GM15510 (cell line): ENCODE measurements at regions not wholly inside any gene's neighbourhood (a gene's known extent, or its start where the extent isn't known, plus 50 kb on each side); places are given as distances from the start of the nearest gene placed in this dataset.

Source experiments
- POLR2A ChIP-seq: IDR thresholded peaks from 3 replicates; pipeline ENCODE4 v1.6.1; 2011; ENCODE audit warnings: borderline replicate concordance; ENCODE audit not compliant: insufficient read length; ENCODE audit errors: extremely low read depth

DNA sequence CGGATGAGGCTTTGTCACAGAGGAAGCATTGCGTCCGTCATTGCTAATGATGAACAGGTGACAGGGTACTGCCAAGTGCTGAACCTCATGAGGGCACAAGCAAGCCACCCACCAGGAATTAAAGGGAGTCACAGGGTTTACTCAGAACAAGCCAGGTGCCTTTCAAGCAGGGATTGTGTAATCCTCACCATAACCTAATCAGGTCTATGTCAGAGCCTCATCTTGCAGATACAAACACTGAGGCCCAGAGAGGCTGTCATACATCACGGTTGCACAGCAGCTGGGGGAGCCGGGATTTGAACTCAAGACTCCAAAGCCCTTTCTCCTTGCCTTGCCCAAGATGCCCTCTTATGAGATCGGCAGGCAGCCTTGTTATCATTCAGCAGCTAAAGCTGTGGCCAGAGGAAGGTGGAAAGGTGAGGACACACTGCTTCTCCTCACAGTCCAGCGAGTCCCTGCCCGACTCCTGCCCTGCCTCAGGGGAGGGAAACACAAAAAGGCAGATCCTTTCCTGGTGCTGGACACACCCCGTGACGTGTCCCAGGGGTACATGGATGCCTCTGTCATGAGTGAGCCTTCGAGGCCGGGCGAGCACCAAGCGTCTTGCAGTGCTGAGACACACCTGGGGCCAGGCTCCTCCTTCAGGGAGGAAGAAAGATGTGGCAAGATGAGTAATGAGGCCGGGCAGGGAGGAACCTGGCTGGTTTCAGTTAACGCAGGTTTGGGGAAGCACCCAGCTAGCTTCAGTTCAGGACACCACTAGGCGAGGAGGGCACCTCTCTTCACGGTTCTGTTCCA is 214.9 kb downstream of the LY86 start:
- no peak for TF ChIP-seq POLR2A

DNA sequence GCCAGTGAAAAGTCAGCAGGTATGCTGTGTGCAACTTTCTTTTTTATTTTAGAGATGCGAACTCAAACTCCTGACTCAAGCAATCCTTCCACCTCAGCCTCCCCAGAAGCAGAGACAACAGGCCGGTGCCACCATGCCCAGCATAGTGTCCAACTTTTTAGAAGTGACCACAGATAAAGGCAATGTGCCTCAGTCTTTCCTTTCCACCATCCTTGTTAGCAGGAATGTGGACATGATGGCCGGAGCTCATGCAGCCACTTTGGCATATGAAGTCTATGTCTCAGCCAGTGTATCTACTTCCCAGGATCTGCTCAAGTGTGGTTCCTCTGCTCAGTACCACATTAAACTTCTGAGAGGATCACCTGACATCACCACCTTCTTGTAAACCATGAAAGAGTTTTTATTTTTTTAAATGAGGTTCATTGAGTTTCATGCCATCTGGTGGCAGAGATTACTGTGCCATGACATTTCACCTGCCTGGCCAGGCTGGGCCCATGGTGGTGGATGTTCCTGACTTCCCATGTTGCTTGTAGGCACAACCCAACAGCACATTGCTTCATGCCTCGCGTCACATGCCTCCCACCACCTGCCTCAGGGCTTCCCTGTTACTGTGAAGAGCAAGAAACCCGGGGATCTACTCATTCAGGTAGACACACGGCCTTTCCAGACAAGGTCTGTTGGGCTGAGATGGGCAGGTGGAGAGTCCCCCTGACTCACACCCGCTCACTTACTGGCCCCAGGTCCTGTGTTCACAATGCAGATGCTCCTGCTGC is 216.5 kb downstream of the LY86 start:
- no peak for TF ChIP-seq POLR2A

DNA sequence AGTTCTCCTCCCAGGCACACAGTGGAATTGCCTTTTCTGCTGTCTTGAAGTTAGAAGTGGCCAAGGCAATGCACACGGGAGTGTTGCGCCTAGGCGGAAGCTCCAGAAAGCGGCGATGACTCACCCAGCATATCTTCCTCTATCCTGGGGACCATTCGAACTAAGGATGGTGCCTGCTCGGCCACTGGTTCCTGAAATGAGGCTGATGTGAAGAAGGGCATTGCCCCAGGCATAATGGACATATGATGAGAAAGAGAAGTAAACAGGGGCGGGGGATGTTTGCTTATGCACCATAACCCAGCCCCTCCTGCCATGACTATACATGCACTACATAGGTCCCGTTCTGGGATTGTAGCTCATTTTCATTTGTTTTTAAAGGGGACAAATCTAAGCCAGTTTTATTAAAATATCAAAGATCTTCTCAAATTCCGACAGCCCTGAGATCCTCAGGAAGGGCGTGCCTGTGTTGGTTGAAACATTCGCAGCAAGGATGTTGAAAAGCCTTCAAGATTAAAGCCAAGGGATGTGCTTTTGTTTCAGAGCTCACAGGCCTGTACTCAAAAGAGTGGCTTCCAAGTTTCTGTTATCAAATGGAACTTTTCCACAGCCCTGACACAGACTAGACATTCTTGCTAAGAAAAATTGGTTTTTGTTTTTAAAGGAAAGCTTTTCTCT is 218.5 kb downstream of the LY86 start:
- no peak for TF ChIP-seq POLR2A

DNA sequence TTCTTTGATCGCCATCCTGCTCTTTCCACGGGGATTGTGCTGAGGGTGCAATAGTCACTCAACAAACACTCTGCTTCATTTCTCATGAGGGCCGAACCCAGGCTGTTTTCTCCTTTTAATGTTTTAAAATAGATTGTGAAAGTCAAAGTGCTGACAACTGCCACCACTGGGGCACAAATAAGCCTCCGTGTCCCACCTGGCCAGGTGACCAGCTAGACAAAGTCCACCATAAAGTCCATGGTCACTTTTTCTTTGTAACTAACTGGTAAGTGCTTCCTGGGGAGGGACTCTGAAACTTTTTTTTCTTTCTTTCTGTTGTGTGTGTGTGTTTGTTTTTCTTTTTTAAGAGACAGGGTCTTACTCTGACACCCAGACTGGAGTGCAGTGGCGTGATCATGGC is 219.8 kb downstream of the LY86 start:
- TF ChIP-seq POLR2A, result no peak

DNA sequence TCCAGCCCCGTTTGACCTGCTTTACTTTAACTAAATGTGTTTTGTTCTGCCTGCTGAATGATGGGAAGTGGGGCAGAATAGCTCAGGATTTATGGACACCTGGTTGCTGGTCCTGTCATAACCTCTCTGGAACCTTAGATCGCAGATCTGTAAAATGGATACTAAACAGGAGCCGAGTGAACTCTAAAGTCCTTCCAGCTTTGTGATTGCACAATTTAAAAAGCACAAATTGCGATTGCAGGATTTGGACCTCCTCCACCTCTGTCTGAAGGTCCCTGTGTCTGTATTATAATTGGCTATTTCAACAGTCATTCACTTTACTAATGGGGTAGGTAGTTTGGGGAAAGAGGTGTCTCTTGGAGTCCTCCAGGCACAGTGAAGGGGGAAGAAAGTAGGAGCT is 220.4 kb downstream of the LY86 start:
- TF ChIP-seq POLR2A, result no peak

- no peak for TF ChIP-seq POLR2A
Observed at GRCh38 chr6:6810727-6811126, 222.2 kb downstream of the LY86 start.

- TF ChIP-seq POLR2A, result no peak
Observed at GRCh38 chr6:6811128-6812009, 222.8 kb downstream of the LY86 start.

DNA sequence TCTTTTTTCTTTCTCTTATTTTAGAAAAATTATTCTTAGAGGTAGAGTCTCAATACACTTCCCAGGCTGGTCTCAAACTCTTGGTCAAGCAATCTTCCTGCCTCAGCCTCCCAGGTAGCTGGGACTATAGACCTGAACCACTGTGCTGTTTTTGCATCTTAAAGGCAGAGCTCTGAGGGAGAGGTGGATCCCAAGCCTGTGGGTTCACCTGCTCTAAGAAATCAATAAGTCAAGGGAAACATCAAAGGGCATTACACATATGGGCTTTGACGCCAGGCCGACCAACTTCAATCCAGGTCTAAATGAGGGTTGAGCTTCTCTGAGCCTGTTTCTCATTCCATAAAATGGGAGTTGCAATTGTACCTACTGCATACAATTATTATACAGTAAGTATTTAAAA is 223.9 kb downstream of the LY86 start:
- no peak for TF ChIP-seq POLR2A

- no peak for TF ChIP-seq POLR2A
Observed at GRCh38 chr6:6815732-6816131, 227.2 kb downstream of the LY86 start.

DNA sequence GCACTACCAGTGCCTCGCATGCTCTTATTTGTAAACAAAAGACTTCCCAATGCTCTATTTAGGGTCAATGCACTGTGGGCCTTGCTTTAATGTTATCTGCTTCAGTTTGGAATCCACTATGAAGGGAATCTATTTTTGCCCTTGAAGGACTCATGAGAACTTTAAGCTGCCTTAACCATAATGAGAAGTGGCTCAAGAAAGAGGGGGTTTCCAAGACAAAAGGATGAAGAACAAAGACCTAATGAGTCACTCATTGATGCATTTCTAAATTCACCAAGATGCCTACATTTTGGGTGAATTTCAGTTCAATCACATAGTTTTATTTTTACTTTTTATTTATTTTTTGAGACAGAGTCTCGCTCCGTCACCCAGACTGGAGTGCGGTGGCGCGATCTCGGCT is 228.2 kb downstream of the LY86 start:
- no peak for TF ChIP-seq POLR2A

- TF ChIP-seq POLR2A, result no peak
Observed at GRCh38 chr6:6818078-6818639, 229.6 kb downstream of the LY86 start.

DNA sequence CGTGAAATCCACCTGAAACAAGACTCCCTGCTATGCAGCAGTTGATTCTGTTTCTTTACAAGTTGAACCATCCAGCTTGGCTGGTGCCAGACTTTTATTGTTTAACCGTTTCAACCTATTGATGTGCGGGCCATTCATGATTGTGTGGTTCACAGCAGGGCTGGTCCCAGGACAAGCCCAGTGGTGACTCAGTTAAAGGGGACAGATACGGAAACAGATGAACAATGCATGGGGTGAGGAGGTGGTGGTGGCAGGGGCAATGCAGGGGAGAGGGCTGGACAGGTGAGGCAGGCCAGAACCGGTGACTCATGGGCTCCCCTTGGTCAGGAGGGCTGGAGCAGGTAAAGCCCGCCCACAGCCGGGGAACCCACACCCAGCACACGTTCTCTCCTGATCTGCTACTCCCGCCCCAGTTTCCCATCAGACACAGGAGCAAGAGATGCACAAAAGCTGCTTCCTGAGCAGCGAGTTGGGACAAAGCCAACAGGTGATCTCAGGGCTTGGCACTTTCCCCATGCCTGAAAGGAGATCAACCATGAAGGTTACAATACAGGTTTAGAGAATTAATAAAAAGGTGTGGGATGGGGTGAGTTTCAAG is 232.2 kb downstream of the LY86 start:
- TF ChIP-seq POLR2A, result no peak

- no peak for TF ChIP-seq POLR2A
Observed at GRCh38 chr6:6821639-6822261, 233.2 kb downstream of the LY86 start.
